ENCODE measurements at regions not wholly inside any gene's neighbourhood (a gene's known extent, or its start where the extent isn't known, plus 50 kb on each side); places are given as distances from the start of the nearest gene placed in this dataset.

GRCh38 chr11:96905663-96906062 lies 515.9 kb downstream of the JRKL start:
- Histone ChIP-seq H2AFZ (ENCODE audit: insufficient read depth, low read depth, low read length, poor library complexity, severe bottlenecking) (no peak overlapping the region), H3K36me3 (replicated peaks in 1 of 2; ENCODE audit: control extremely low read depth in 1 of 2, control insufficient read depth in 1 of 2, extremely low read depth in 1 of 2, insufficient read depth in 2 of 2, low read length in 1 of 2) (no peaks in the 10 kb centered on the region), H3K9ac (ENCODE audit: low read length) (no peak overlapping the region), H3K9me3 (ENCODE audit: control extremely low read depth in 1 of 3, control insufficient read depth in 2 of 3, insufficient read depth in 1 of 3, low read length in 2 of 3) (no peaks in the 10 kb centered on the region), H3K4me3 (ENCODE audit: control extremely low read depth in 1 of 5, extremely low read depth in 1 of 5, insufficient read depth in 1 of 5, low read depth in 2 of 5, low read length in 4 of 5) (no peak overlapping the region), H4K20me1 (ENCODE audit: control insufficient read depth, insufficient read depth, low read length, poor library complexity, severe bottlenecking) (no peaks in the 10 kb centered on the region), H3K27me3 (replicated peaks in 1 of 4; ENCODE audit: control extremely low read depth in 1 of 4, control insufficient read depth in 3 of 4, insufficient read depth in 4 of 4, low read length in 3 of 4) (no peaks in the 10 kb centered on the region), H3K27ac (ENCODE audit: low read length in 2 of 2) (no peak overlapping the region), H3K4me2 (replicated peaks; ENCODE audit: low read depth, low read length, poor library complexity, severe bottlenecking) (no peak overlapping the region), H3K4me1 (ENCODE audit: control insufficient read depth in 2 of 2, insufficient read depth in 2 of 2, low read length in 2 of 2) (no peaks in the 10 kb centered on the region), H3K79me2 (ENCODE audit: control insufficient read depth, insufficient read depth, low read length) (no peaks in the 10 kb centered on the region)
- CTCF ChIA-PET: no interaction called here
- H3K27me3 Mint-ChIP-seq: no peaks in the 10 kb centered on the region
- DNase-seq (no peak), ATAC-seq (ENCODE audit: low read depth) (no peak)
- H3K4me3 Mint-ChIP-seq: no peak overlapping the region
- peaks cover 2% of the 10 kb centered on the region for H3K9me3 Mint-ChIP-seq (ENCODE audit: insufficient read depth)
- POLR2A ChIA-PET: no interaction called here
- TF ChIP-seq CTCF (IDR thresholded peaks at IDR 0.05) (no peak), EZH2 (IDR thresholded peaks at IDR 0.05; ENCODE audit: borderline replicate concordance, insufficient read depth, low read depth, low read length, poor library complexity, severe bottlenecking) (no peak)
- H3K27ac Mint-ChIP-seq: no peak overlapping the region
- no peaks in the 10 kb centered on the region for H3K4me1 Mint-ChIP-seq
- intact Hi-C loops (cut with micrococcal nuclease): no loop called here

- no peaks in the 10 kb centered on the region for H3K4me1 ChIP-seq (ENCODE audit: control insufficient read depth in 2 of 2, insufficient read depth in 2 of 2, low read length in 2 of 2)
- WGBS (ENCODE audit: insufficient coverage): 88% methylated on average over 1 of the region's 1 CpG
- no peaks in the 10 kb centered on the region for H3K79me2 ChIP-seq (ENCODE audit: control insufficient read depth, insufficient read depth, low read length)
- no peaks in the 10 kb centered on the region for H3K36me3 ChIP-seq (replicated peaks in 1 of 2; ENCODE audit: control extremely low read depth in 1 of 2, control insufficient read depth in 1 of 2, extremely low read depth in 1 of 2, insufficient read depth in 2 of 2, low read length in 1 of 2)
- Mint-ChIP-seq H3K4me3 (no peak overlapping the region), H3K27me3 (no peaks in the 10 kb centered on the region), H3K4me1 (no peaks in the 10 kb centered on the region), H3K9me3 (ENCODE audit: insufficient read depth) (peaks cover 2% of the 10 kb centered on the region), H3K27ac (no peak overlapping the region)
- ATAC-seq (ENCODE audit: low read depth) (no peak), DNase-seq (no peak)
- H2AFZ ChIP-seq (ENCODE audit: insufficient read depth, low read depth, low read length, poor library complexity, severe bottlenecking): no peak overlapping the region
- no peak overlapping the region for H3K4me3 ChIP-seq (ENCODE audit: control extremely low read depth in 1 of 5, extremely low read depth in 1 of 5, insufficient read depth in 1 of 5, low read depth in 2 of 5, low read length in 4 of 5)
- H3K4me2 ChIP-seq (replicated peaks; ENCODE audit: low read depth, low read length, poor library complexity, severe bottlenecking): no peak overlapping the region
- H3K27me3 ChIP-seq (replicated peaks in 1 of 4; ENCODE audit: control extremely low read depth in 1 of 4, control insufficient read depth in 3 of 4, insufficient read depth in 4 of 4, low read length in 3 of 4): no peaks in the 10 kb centered on the region
- no peaks in the 10 kb centered on the region for H4K20me1 ChIP-seq (ENCODE audit: control insufficient read depth, insufficient read depth, low read length, poor library complexity, severe bottlenecking)
- H3K27ac ChIP-seq (ENCODE audit: low read length in 2 of 2): no peak overlapping the region
- H3K9me3 ChIP-seq (ENCODE audit: control extremely low read depth in 1 of 3, control insufficient read depth in 2 of 3, insufficient read depth in 1 of 3, low read length in 2 of 3): no peaks in the 10 kb centered on the region
- ChIA-PET CTCF (no interaction called here), POLR2A (no interaction called here)
- H3K9ac ChIP-seq (ENCODE audit: low read length): no peak overlapping the region
- intact Hi-C loops (cut with micrococcal nuclease): no loop called here
- TF ChIP-seq EZH2 (IDR thresholded peaks at IDR 0.05; ENCODE audit: borderline replicate concordance, insufficient read depth, low read depth, low read length, poor library complexity, severe bottlenecking) (no peak), CTCF (IDR thresholded peaks at IDR 0.05) (no peak)
Observed at GRCh38 chr11:96906476-96906875, 516.7 kb downstream of the JRKL start.
